ENCODE measurements at regions not wholly inside any gene's neighbourhood (a gene's known extent, or its start where the extent isn't known, plus 50 kb on each side); places are given as distances from the start of the nearest gene placed in this dataset.

GRCh38 chr4:160238790-160239189 lies 1135.9 kb downstream of the RAPGEF2 start:
- Histone ChIP-seq H3K4me2 (ENCODE audit: extremely low read depth, insufficient read depth, low read length) (no peak overlapping the region), H3K36me3 (ENCODE audit: control insufficient read depth, insufficient read depth, low read length) (no peaks in the 10 kb centered on the region), H2AFZ (ENCODE audit: low read length) (no peak overlapping the region), H3K9ac (ENCODE audit: insufficient read depth, low read length) (no peak overlapping the region), H3K4me3 (replicated peaks in 1 of 4; ENCODE audit: control extremely low read depth in 1 of 4, insufficient read depth in 1 of 4, low read depth in 3 of 4, low read length in 4 of 4) (no peak overlapping the region), H3K27ac (ENCODE audit: insufficient read depth, low read length) (no peak overlapping the region), H3K27me3 (ENCODE audit: control insufficient read depth, insufficient read depth, low read length) (no peaks in the 10 kb centered on the region), H4K20me1 (ENCODE audit: control insufficient read depth, extremely low read depth, insufficient read depth, low read length) (no peaks in the 10 kb centered on the region), H3K9me3 (ENCODE audit: control insufficient read depth, insufficient read depth, low read depth, low read length) (no peaks in the 10 kb centered on the region), H3K4me1 (ENCODE audit: control insufficient read depth, extremely low read depth, insufficient read depth, low read length) (no peaks in the 10 kb centered on the region), H3K79me2 (ENCODE audit: control insufficient read depth, insufficient read depth, low read length) (no peaks in the 10 kb centered on the region)
- TF ChIP-seq CTCF (conservative IDR thresholded peaks at IDR 0.05 in 1 of 2, IDR thresholded peaks at IDR 0.05 in 1 of 2; ENCODE audit: low read depth in 1 of 2, low read length in 2 of 2) (no peak), EZH2 (IDR thresholded peaks at IDR 0.05; ENCODE audit: low read length, missing control alignments) (no peak)
- no peak for DNase-seq (ENCODE audit: low read depth in 2 of 2)

- no peak for DNase-seq (ENCODE audit: low read depth in 2 of 2)
- no peaks in the 10 kb centered on the region for H3K9me3 ChIP-seq (ENCODE audit: control insufficient read depth, insufficient read depth, low read depth, low read length)
- H2AFZ ChIP-seq (ENCODE audit: low read length), result no peak overlapping the region
- H3K9ac ChIP-seq (ENCODE audit: insufficient read depth, low read length), result no peak overlapping the region
- H3K79me2 ChIP-seq (ENCODE audit: control insufficient read depth, insufficient read depth, low read length), result no peaks in the 10 kb centered on the region
- TF ChIP-seq CTCF (conservative IDR thresholded peaks at IDR 0.05 in 1 of 2, IDR thresholded peaks at IDR 0.05 in 1 of 2; ENCODE audit: low read depth in 1 of 2, low read length in 2 of 2), result no peak
- no peak overlapping the region for H3K4me2 ChIP-seq (ENCODE audit: extremely low read depth, insufficient read depth, low read length)
- H3K4me1 ChIP-seq (ENCODE audit: control insufficient read depth, extremely low read depth, insufficient read depth, low read length), result no peaks in the 10 kb centered on the region
- H3K27me3 ChIP-seq (ENCODE audit: control insufficient read depth, insufficient read depth, low read length), result no peaks in the 10 kb centered on the region
- no peak overlapping the region for H3K4me3 ChIP-seq (replicated peaks in 1 of 4; ENCODE audit: control extremely low read depth in 1 of 4, insufficient read depth in 1 of 4, low read depth in 3 of 4, low read length in 4 of 4)
- H3K27ac ChIP-seq (ENCODE audit: insufficient read depth, low read length), result no peak overlapping the region
- H3K36me3 ChIP-seq (ENCODE audit: control insufficient read depth, insufficient read depth, low read length), result no peaks in the 10 kb centered on the region
- no peaks in the 10 kb centered on the region for H4K20me1 ChIP-seq (ENCODE audit: control insufficient read depth, extremely low read depth, insufficient read depth, low read length)
Measured at GRCh38 chr4:160247091-160247656, 1144.3 kb downstream of the RAPGEF2 start.

GRCh38 chr4:160251522-160252170 lies 1148.8 kb downstream of the RAPGEF2 start:
- H3K4me1 ChIP-seq (ENCODE audit: control insufficient read depth, extremely low read depth, insufficient read depth, low read length), result no peaks in the 10 kb centered on the region
- no peaks in the 10 kb centered on the region for H3K27me3 ChIP-seq (ENCODE audit: control insufficient read depth, insufficient read depth, low read length)
- H3K36me3 ChIP-seq (ENCODE audit: control insufficient read depth, insufficient read depth, low read length), result no peaks in the 10 kb centered on the region
- TF ChIP-seq EZH2 (IDR thresholded peaks at IDR 0.05; ENCODE audit: low read length, missing control alignments) (no peak), CTCF (conservative IDR thresholded peaks at IDR 0.05 in 1 of 2, IDR thresholded peaks at IDR 0.05 in 1 of 2; ENCODE audit: low read depth in 1 of 2, low read length in 2 of 2) (no peak)
- no peak for DNase-seq (ENCODE audit: low read depth in 2 of 2)
- no peak overlapping the region for H2AFZ ChIP-seq (ENCODE audit: low read length)
- H3K79me2 ChIP-seq (ENCODE audit: control insufficient read depth, insufficient read depth, low read length), result no peaks in the 10 kb centered on the region
- H3K27ac ChIP-seq (ENCODE audit: insufficient read depth, low read length), result no peak overlapping the region
- H3K9ac ChIP-seq (ENCODE audit: insufficient read depth, low read length), result no peak overlapping the region
- H3K4me3 ChIP-seq (replicated peaks in 1 of 4; ENCODE audit: control extremely low read depth in 1 of 4, insufficient read depth in 1 of 4, low read depth in 3 of 4, low read length in 4 of 4), result no peak overlapping the region
- H3K4me2 ChIP-seq (ENCODE audit: extremely low read depth, insufficient read depth, low read length), result no peak overlapping the region
- no peaks in the 10 kb centered on the region for H3K9me3 ChIP-seq (ENCODE audit: control insufficient read depth, insufficient read depth, low read depth, low read length)
- no peaks in the 10 kb centered on the region for H4K20me1 ChIP-seq (ENCODE audit: control insufficient read depth, extremely low read depth, insufficient read depth, low read length)

Measured in fibroblast of lung (primary cell).